HG03342 (cell line): ENCODE measurements at regions not wholly inside any gene's neighbourhood (a gene's known extent, or its start where the extent isn't known, plus 50 kb on each side); places are given as distances from the start of the nearest gene placed in this dataset.

Source experiments
- ATAC-seq: cut with Tn5 transposase; IDR thresholded peaks from one replicate; pipeline ENCODE4 v1.9.1; 2021; ENCODE audit warnings: mild to moderate bottlenecking, moderate library complexity; ENCODE audit not compliant: unreplicated experiment

- no peak for ATAC-seq
Observed at GRCh38 chr2:222797261-222797660, 63.6 kb upstream of the ACSL3 start.

DNA sequence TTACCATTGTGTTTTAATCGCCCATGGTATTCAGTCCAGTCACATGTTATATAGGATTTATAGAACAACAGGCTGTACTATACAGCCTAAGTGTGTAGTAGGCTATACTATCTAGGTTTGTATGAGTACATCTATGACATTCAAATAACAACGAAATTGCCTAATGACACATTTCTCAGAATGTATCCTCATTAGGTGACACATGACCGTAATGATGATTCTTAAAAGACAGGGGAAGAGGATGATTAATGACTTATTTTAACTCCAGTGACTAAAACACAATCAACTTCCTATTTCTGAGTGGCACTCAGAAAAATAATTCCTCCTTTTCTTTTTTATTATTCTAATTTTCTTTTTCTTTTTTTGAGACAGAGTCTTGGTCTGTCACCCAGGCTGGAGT is 63.0 kb upstream of the ACSL3 start:
- no peak for ATAC-seq

DNA sequence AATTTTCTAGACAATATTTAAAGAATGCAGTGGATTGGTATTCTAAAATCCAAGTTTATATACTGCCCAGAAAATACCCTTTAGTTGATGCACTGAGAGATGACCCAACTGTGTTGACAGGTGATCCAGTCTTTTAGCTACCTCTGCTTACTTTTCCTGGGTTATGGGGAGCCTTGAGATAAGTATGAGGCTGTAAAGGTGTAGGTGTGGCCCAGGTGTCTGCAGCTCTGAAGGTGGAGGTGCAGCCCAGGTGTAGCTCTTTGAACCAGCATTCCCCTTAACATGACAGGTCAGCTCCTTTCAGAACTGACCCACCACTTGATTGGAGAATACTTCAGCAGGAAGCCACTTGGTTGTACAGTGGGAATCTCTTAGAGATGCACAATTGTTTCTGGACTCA is 62.3 kb upstream of the ACSL3 start:
- ATAC-seq: no peak

GRCh38 chr2:222799262-222799918 is 61.4 kb upstream of the ACSL3 start:
- ATAC-seq: no peak

DNA sequence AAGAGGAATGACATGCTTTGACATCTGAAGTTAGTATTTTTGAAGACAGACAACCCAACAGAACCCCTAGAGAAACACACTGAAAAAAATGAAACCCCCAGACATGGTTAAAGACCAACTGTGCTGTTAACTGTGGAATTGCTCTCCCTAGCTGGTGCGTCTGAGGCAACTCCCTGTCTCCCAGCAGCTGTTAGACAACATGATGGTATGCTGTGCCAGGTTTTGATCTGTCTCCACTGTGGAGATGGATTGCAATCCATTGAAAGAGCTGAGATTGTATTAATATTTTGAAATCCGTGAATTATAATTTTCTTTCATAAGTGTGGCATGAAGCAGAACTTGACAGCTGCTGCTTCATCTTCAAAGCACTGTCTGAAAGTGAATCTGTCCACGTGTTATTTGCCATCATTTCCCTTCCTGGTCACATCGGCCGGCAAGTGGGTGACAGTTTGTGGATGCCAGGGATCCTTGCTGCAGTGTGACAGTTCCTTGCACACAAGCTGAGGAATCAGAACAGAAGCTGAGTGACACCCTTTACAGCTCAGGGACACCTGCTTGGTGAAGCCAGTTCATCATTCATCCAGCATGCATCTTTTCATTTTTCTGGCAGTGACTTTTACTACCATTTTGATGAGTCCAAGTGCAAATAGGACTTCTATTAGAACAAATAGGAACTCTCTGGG is 58.2 kb upstream of the ACSL3 start:
- ATAC-seq: no peak

DNA sequence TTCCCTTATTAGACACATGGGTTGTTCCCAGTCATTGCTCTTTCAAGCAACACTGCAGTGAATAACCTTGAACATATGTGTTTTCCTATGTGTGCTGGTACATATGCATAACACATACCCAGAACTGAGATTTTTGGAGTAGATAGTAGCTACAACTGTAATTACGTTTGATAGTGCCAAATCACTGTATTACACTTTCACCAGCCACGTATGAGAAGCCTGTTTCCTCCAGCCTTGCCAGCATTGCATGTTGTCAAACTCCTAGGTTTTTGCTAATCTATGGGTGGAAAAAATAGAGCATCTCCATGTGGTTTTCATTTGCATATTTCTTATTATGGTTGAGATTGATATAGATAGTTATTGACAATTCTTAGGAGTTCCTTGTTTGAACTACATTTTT is 56.5 kb upstream of the ACSL3 start:
- no peak for ATAC-seq

DNA sequence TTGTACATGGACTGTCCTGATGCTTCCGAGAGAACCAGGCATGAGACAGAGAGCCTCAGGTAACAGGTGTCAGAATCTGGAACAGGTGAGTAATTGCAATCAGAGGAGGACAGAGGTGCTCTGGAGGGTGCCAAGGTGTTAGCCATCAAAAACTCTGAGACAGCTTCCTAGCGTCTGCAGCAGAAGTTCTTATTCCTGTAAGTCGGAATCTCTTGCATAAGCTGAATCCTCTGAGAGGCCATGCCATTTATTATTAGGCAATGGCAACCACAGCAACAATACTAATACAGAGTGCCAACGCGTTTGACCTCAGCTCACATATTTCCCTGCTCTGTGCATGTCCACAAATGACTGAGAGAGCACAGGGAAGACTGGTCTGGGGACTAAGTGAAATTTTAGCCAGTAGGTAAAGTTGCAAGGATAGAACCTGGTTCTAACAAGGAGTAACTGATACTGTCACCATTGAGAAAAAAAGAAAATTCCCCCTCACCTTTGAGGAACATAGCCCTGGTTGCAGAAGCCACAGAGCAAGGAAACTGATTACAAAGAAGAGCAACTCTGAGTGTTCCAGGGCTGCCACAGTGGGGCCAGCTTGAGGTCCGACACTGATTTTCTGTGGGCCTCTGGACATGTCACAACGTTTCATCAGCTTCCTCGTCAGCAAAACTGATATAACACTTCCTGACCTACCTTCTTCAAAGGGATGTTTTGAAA is 55.1 kb upstream of the ACSL3 start:
- no peak for ATAC-seq

GRCh38 chr2:222806526-222807137 is 54.2 kb upstream of the ACSL3 start:
- no peak for ATAC-seq

DNA sequence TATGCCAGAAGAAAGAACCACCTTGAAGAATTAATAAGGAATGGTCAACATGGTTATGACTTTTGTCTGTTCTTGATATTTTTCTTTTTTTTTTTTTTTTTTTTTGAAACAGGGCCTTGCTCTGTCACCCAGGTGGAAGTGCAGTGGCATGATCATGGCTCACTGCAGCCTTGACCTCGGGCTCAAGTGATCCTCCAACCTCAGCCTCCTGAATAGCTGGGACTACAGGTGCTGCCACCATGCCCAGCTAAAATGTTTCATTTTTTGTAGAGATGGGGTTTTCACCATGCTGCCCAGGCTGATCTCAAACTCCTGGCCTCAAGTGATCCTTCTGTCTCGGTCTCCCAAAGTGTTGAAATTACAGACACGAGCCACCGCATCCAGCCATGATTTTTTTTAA is 53.4 kb upstream of the ACSL3 start:
- ATAC-seq: no peak

- ATAC-seq: no peak
Observed at GRCh38 chr2:222809582-222809981, 51.3 kb upstream of the ACSL3 start.

DNA sequence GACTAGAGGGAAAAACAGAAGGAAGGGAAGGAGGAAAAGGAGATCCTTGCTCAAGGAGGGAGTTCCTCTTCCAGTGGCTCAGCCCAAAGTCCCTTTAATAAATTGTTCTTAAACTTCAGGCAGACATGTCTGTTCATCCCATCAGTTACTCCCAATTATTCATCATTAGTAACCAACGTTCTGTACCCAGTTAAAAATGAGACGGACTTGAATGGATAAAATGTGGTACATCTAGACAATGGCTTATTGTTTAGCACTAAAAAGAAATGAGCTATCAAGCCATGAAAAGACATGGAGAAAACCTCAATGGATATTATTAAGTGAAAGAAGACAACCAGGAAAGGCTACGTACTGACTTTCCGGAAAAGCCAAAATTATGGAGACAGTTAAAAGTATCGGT is 50.8 kb upstream of the ACSL3 start:
- no peak for ATAC-seq
